SK-N-SH (cell line): ENCODE measurements at regions not wholly inside any gene's neighbourhood (a gene's known extent, or its start where the extent isn't known, plus 50 kb on each side); places are given as distances from the start of the nearest gene placed in this dataset.

ENCODE experiments used
- CHD2 ChIP-seq: fragments of 150-350 bp; IDR thresholded peaks from 2 replicates; pipeline ENCODE4 v1.6.1; 2018; ENCODE audit warnings: low read length; ENCODE audit not compliant: partially characterized antibody
- CTCF ChIP-seq: fragments of 200-600 bp; sonication (generic); IDR thresholded peaks from 2 replicates; pipeline ENCODE4 v1.6.1; 2017; ENCODE audit warnings: antibody characterized with exemption, mild to moderate bottlenecking, moderate library complexity
- EP300 ChIP-seq, 2 experiments: IDR thresholded peaks; 2 replicates each; pipeline versions ENCODE4 v1.4.0 to v1.6.1; 2012; ENCODE audit warnings: borderline replicate concordance in 1 of 2, low read depth in 1 of 2, low read length in 1 of 2
- PBX3 ChIP-seq: IDR thresholded peaks from 2 replicates; pipeline ENCODE4; 2012
- RAD21 ChIP-seq: IDR thresholded peaks from 2 replicates; pipeline ENCODE4 v1.6.1; 2012; ENCODE audit warnings: mild to moderate bottlenecking, low read length
- SIN3A ChIP-seq: IDR thresholded peaks from 2 replicates; pipeline ENCODE4 v1.6.1; 2012; ENCODE audit warnings: low read depth, mild to moderate bottlenecking, low read length, moderate library complexity, borderline replicate concordance
- TAF1 ChIP-seq: IDR thresholded peaks from 2 replicates; pipeline ENCODE4 v1.6.1; 2012; ENCODE audit warnings: low read depth, mild to moderate bottlenecking, low read length, moderate library complexity, borderline replicate concordance
- TEAD4 ChIP-seq: IDR thresholded peaks from 2 replicates; pipeline ENCODE4 v1.4.0; 2012; ENCODE audit warnings: mild to moderate bottlenecking, borderline replicate concordance; ENCODE audit not compliant: insufficient read depth

GRCh38 chr15:67969892-67970291 lies 84.2 kb upstream of the PIAS1 start:
- TF ChIP-seq SIN3A: no peak
- TF ChIP-seq CTCF: no peak
- TF ChIP-seq EP300 (IDR thresholded peaks at IDR 0.05; ENCODE audit: borderline replicate concordance in 1 of 2, low read depth in 1 of 2, low read length in 1 of 2): no peak
- TF ChIP-seq TAF1: no peak
- no peak for TF ChIP-seq PBX3
- TF ChIP-seq RAD21: no peak
- no peak for TF ChIP-seq TEAD4
- TF ChIP-seq CHD2: no peak
